Stimulated activated CD8-positive, alpha-beta memory T cell treated with anti-CD3 and anti-CD28 coated beads, Interleukin-15, amount 100 ng/mL, for 4 hours (primary cell): ENCODE measurements at regions not wholly inside any gene's neighbourhood (a gene's known extent, or its start where the extent isn't known, plus 50 kb on each side); places are given as distances from the start of the nearest gene placed in this dataset.

Experiments
- DNase-seq, 2 donors: peaks; one replicate each; pipeline ENCODE4 v3.0.0-alpha.2; 2020; ENCODE audit warnings: low read depth in 2 of 2

GRCh38 chr4:13129095-13129494, 355.0 kb downstream of the RAB28 start:
- no peak for DNase-seq

- no peak for DNase-seq
Measured at GRCh38 chr4:13126976-13127910, 356.9 kb downstream of the RAB28 start.

GRCh38 chr4:13118633-13119032, 365.5 kb downstream of the RAB28 start:
- no peak for DNase-seq

- no peak for DNase-seq
Measured at GRCh38 chr4:13117185-13117584, 367.0 kb downstream of the RAB28 start.

- no peak for DNase-seq
Measured at GRCh38 chr4:13112030-13112429, 372.1 kb downstream of the RAB28 start.

DNA sequence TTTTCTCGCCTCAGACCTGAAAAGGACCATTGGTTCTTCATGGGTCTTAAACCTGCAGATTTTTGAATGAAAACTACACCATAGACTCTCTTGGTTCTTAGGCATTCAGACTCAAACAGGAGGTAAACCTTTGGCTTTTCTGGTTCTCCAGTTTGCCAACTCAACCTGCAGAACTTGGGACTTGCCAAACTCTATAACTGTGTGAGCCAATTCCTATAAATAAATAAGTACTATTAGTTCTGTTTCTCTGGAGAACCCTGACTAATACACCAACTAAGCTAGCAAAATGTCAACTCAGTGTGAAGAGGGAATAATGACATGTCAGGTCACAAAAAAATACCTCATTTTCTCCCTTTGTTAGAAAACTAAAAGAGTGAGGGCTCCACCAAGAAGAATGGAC, 374.6 kb downstream of the RAB28 start:
- no peak for DNase-seq

GRCh38 chr4:13108096-13108495, 376.0 kb downstream of the RAB28 start:
- DNase-seq, result no peak

- DNase-seq, result no peak
Measured at GRCh38 chr4:13103382-13104015, 380.6 kb downstream of the RAB28 start.

- no peak for DNase-seq
Measured at GRCh38 chr4:13102092-13102742, 381.9 kb downstream of the RAB28 start.

- DNase-seq, result no peak
Measured at GRCh38 chr4:13097971-13098370, 386.2 kb downstream of the RAB28 start.

- no peak for DNase-seq
Measured at GRCh38 chr4:13095722-13096121, 388.4 kb downstream of the RAB28 start.

DNA sequence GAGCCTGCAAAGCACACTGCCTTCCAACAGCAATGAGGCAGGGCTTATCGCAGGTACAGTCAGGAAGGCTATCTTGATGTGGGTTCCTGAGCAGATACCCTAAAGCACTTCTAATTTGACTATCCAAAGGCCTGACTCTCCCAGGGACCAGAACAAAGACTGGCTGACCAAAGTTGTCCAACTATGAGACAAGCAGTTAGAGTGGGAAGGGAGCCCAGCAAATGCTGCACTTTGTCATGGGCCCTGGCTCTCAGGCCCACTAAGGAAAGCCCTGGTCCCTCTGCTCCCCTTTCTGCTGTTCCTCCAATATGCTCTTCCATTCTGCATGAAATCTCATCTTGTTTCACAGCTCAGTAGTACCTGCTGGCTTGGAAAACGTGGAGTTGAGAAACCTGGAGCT, 391.0 kb downstream of the RAB28 start:
- no peak for DNase-seq

GRCh38 chr4:13092702-13093101, 391.4 kb downstream of the RAB28 start:
- no peak for DNase-seq

DNA sequence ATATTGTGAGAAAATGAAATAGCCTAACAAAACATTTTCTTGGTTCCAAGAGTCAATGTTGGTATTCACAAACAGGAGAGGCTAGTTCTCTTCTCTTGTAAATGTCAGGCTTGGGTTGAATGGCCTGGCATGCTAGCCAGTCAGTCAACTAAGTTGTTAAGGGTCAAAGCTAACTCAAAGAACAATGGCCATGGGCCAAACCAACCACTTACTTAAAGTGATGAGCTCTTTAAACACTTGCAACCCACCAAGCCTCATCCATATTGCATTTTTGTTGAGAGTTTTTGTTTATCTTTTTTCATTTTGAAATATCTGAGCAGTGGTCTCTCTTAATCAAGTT, 394.5 kb downstream of the RAB28 start:
- DNase-seq, result no peak

DNA sequence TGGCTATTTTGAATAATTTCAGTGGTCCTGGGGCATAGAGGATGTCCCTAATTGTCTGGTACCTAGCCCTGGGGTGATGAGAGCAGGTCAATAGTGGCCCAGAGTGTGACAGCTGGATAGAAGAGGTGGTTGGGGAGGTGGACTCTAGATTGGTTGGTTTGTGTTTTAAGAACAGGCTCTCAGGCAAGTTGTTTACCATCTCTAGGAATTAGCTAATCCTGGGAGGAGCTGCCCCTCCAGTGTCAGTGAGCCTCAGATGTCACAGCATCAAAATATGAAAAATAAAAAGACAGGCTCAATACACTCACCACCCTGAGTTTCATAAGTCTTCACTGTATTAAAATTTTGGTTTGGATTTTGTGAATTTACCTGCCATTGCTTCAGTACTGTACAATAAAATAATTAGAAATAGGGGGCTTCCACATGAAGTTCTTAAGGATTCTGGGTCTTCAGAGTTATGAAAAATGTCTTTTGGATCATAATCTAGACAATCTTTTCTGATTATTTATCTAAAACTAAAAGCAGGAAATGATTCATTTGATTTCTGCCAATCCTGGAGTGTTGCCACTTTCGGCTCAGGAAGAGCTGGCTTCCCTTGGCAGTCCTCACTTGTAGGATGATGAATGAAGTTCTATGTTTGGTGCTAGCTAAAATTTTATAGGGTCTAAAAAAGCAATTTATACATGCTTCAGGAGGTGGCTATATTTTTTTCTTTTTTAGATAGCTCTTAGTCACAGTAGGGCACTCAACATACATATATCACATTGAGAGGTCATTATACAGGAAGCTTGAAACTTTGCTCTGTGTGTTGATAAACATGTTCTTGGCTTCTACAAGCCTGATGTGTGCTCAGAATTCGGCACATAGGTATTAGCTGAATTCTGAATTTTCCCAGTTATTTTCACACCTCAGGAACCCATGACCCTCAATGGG, 395.1 kb downstream of the RAB28 start:
- DNase-seq, result no peak

DNA sequence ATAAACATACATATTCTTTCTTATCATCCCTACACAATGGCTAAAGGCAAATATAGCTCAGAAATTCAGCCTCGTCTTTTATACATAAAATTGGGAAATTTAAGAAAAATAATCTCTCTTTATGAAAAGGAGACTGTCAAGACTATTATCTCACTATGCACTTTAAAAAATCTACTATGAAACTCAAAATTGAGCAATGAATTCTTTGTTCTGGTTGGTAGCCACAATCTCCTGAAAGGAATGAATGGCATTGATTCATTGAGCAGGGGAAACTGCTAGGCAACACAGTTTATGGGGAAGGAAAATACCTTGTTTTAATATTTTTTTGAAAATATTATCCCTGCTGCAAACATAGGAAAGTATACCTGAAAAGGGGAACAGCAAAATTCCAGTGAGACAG, 397.1 kb downstream of the RAB28 start:
- DNase-seq, result no peak

GRCh38 chr4:13084210-13084609, 399.9 kb downstream of the RAB28 start:
- DNase-seq, result no peak

- DNase-seq, result no peak
Measured at GRCh38 chr4:13081830-13082229, 402.3 kb downstream of the RAB28 start.

DNA sequence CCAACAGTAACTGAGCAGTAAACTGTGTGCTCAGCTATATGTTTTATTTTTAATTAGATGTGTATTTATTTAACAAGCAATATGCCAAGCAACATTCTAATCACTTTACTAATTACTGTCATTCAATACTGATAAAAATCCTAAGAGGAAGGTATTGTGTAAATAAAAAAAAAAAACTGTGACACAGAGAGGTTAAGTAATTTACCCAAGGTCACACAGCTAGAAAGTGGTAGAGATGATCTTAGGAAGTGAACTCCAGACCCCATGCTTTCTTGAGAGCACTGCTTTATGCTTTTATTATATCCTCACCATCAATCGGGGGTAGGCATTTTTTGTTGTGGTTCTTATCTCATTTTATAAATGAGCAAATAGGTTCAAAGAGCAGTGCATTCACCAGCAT, 417.1 kb downstream of the RAB28 start:
- no peak for DNase-seq

DNA sequence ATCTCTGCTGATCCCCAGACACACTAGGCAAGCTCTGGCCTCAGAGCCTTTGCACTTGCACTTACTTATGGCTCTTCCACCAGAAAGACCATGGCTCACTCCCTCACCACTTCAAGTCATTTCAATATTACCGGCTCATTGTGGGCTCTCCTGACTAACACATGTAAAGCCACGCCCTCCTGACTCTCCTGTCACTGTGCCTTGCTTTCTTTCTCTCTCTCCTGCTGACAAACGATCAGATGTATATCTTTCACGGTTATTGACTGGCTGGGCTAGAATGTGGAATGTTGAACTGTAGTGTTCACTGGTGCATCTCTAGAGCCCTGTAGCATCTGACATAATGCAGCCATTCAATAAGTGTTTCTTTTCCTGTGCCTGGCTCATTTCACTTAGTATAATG, 425.1 kb downstream of the RAB28 start:
- DNase-seq, result no peak

DNA sequence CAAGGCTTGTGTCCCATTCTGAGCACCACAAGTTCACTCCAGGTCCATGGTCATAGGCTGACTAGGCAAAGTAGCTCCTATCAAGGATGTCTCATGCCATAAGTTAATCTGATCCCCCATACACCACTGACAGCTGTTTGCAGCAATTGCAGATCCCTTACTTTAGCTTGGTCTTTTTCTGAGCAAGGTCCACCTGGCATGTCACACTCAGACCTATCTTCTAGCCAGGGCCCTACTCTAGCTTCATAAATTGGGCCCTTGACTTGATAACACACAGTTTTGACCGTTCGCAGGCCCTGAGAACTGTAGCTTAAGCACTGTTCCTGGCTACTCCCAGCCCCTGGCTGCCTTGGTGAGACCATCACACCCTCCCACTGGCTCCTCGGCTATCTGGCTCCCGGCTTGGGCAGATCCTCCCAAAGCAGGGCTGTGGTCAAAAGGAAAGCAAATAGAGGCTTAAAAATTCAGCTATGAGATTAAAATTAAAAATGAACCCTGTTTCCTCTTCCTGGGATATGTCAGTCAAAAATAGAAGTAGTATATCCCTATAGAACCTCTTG, 427.4 kb downstream of the RAB28 start:
- no peak for DNase-seq
